Hepatocyte (in vitro differentiated cells): ENCODE measurements at regions not wholly inside any gene's neighbourhood (a gene's known extent, or its start where the extent isn't known, plus 50 kb on each side); places are given as distances from the start of the nearest gene placed in this dataset.

Experiments used
- DNase-seq: peaks from one replicate; pipeline ENCODE4 v3.0.0-alpha.2; 2016; ENCODE audit warnings: low spot score
- H2AFZ ChIP-seq: fragments of 200-600 bp; sonication (generic); 2 replicates; pipeline ENCODE4 v1.6.0; 2016; ENCODE audit warnings: antibody characterized with exemption, mild to moderate bottlenecking
- H3K27ac ChIP-seq: fragments of 200-600 bp; sonication (generic); 2 replicates; pipeline ENCODE4 v1.5.1; 2016; ENCODE audit warnings: mild to moderate bottlenecking
- H3K27me3 ChIP-seq: fragments of 200-600 bp; sonication (generic); 2 replicates; pipeline ENCODE4 v1.6.1; 2016
- H3K36me3 ChIP-seq: fragments of 200-600 bp; sonication (generic); replicated peaks from 2 replicates; pipeline ENCODE4 v1.5.1; 2016; ENCODE audit warnings: low read depth; ENCODE audit not compliant: insufficient read depth
- H3K4me1 ChIP-seq: fragments of 200-600 bp; sonication (generic); 2 replicates; pipeline ENCODE4 v1.5.1; 2016; ENCODE audit warnings: mild to moderate bottlenecking, moderate library complexity; ENCODE audit not compliant: insufficient read depth
- H3K4me2 ChIP-seq: fragments of 200-600 bp; sonication (generic); 2 replicates; pipeline ENCODE4 v1.6.0; 2016
- H3K4me3 ChIP-seq: fragments of 200-600 bp; sonication (generic); 2 replicates; pipeline ENCODE4 v1.5.1; 2016; ENCODE audit warnings: mild to moderate bottlenecking
- H3K79me2 ChIP-seq: fragments of 200-600 bp; sonication (generic); 2 replicates; pipeline ENCODE4 v1.6.0; 2017; ENCODE audit warnings: mild to moderate bottlenecking
- H3K9me2 ChIP-seq: fragments of 200-600 bp; sonication (generic); replicated peaks from 2 replicates; pipeline ENCODE4 v1.6.0; 2017; ENCODE audit warnings: mild to moderate bottlenecking; ENCODE audit not compliant: insufficient read depth
- H3K9me3 ChIP-seq: fragments of 200-600 bp; sonication (generic); 2 replicates; pipeline ENCODE4 v1.5.1; 2016; ENCODE audit warnings: low read depth, mild to moderate bottlenecking
- H4K20me1 ChIP-seq: fragments of 200-600 bp; sonication (generic); 2 replicates; pipeline ENCODE4 v1.6.0; 2016; ENCODE audit warnings: mild to moderate bottlenecking; ENCODE audit not compliant: insufficient read depth, poor library complexity, severe bottlenecking
- CTCF ChIP-seq: fragments of 200-600 bp; sonication (generic); IDR thresholded peaks from 2 replicates; pipeline ENCODE4 v1.5.1; 2016; ENCODE audit warnings: antibody characterized with exemption, mild to moderate bottlenecking; ENCODE audit not compliant: poor library complexity
- EZH2 ChIP-seq: fragments of 200-600 bp; sonication (generic); IDR thresholded peaks from 2 replicates; pipeline ENCODE4 v1.6.1; 2016; ENCODE audit warnings: antibody characterized with exemption, mild to moderate bottlenecking, borderline replicate concordance
- EZH2phosphoT487 ChIP-seq: fragments of 200-600 bp; sonication (generic); IDR thresholded peaks from one replicate; pipeline ENCODE4 v1.6.1; 2018; ENCODE audit warnings: antibody characterized with exemption, mild to moderate bottlenecking, low read depth, moderate library complexity; ENCODE audit not compliant: unreplicated experiment, severe bottlenecking
- WGBS: methylation state at CpG from one replicate; pipeline ENCODE4 v1.1.6; 2016; ENCODE audit warnings: low lambda C conversion rate; ENCODE audit errors: missing lambda C conversion rate; 5-methylcytosine and 5-hydroxymethylcytosine counted together

GRCh38 chr3:23071296-23071695 lies 131.8 kb upstream of the UBE2E2 start:
- Histone ChIP-seq H2AFZ (no peak overlapping the region), H3K4me2 (no peak overlapping the region), H3K27me3 (no peaks in the 10 kb centered on the region), H3K27ac (no peak overlapping the region), H3K79me2 (no peaks in the 10 kb centered on the region), H3K36me3 (no peaks in the 10 kb centered on the region), H4K20me1 (no peaks in the 10 kb centered on the region), H3K9me2 (no peaks in the 10 kb centered on the region), H3K4me1 (no peaks in the 10 kb centered on the region), H3K9me3 (no peaks in the 10 kb centered on the region), H3K4me3 (no peak overlapping the region)
- 83% methylated on average over 2 of the region's 2 CpGs for WGBS
- no peak for DNase-seq
- TF ChIP-seq EZH2phosphoT487 (no peak), EZH2 (no peak), CTCF (no peak)

- H3K27me3 ChIP-seq = no peaks in the 10 kb centered on the region
- 100% methylated on average over 1 of the region's 1 CpG for WGBS
- DNase-seq = no peak
- TF ChIP-seq EZH2 (no peak), EZH2phosphoT487 (no peak), CTCF (no peak)
- H3K27ac ChIP-seq = no peak overlapping the region
- no peaks in the 10 kb centered on the region for H3K9me3 ChIP-seq
- H3K79me2 ChIP-seq = no peaks in the 10 kb centered on the region
- H4K20me1 ChIP-seq = no peaks in the 10 kb centered on the region
- H3K36me3 ChIP-seq = no peaks in the 10 kb centered on the region
- no peaks in the 10 kb centered on the region for H3K9me2 ChIP-seq
- no peak overlapping the region for H3K4me3 ChIP-seq
- no peak overlapping the region for H2AFZ ChIP-seq
- no peaks in the 10 kb centered on the region for H3K4me1 ChIP-seq
- no peak overlapping the region for H3K4me2 ChIP-seq
Observed at GRCh38 chr3:23071758-23072157, 131.4 kb upstream of the UBE2E2 start.

- Histone ChIP-seq H3K4me3 (no peak overlapping the region), H2AFZ (no peak overlapping the region), H3K36me3 (no peaks in the 10 kb centered on the region), H4K20me1 (no peaks in the 10 kb centered on the region), H3K9me2 (no peaks in the 10 kb centered on the region), H3K4me2 (no peak overlapping the region), H3K4me1 (no peaks in the 10 kb centered on the region), H3K79me2 (no peaks in the 10 kb centered on the region), H3K9me3 (no peaks in the 10 kb centered on the region), H3K27me3 (no peaks in the 10 kb centered on the region), H3K27ac (no peak overlapping the region)
- TF ChIP-seq EZH2phosphoT487 (no peak), EZH2 (no peak), CTCF (no peak)
- 88% methylated on average over 1 of the region's 1 CpG for WGBS
- no peak for DNase-seq
Observed at GRCh38 chr3:23072693-23073092, 130.4 kb upstream of the UBE2E2 start.

- WGBS = 96% methylated on average over 5 of the region's 5 CpGs
- no peak for TF ChIP-seq EZH2phosphoT487
- TF ChIP-seq CTCF = no peak
- no peak for TF ChIP-seq EZH2
- no peak overlapping the region for H3K4me3 ChIP-seq
Observed at GRCh38 chr3:23073724-23074305, 129.3 kb upstream of the UBE2E2 start.

More at GRCh38 chr3:23073724-23074305, 129.3 kb upstream of the UBE2E2 start:
- DNase-seq = no peak
- H3K27me3 ChIP-seq = no peaks in the 10 kb centered on the region
- H3K9me3 ChIP-seq = no peaks in the 10 kb centered on the region
- no peaks in the 10 kb centered on the region for H3K36me3 ChIP-seq
- no peak overlapping the region for H3K4me2 ChIP-seq
- H3K79me2 ChIP-seq = no peaks in the 10 kb centered on the region
- no peak overlapping the region for H2AFZ ChIP-seq
- H3K9me2 ChIP-seq = no peaks in the 10 kb centered on the region
- no peaks in the 10 kb centered on the region for H3K4me1 ChIP-seq
- H3K27ac ChIP-seq = no peak overlapping the region
- H4K20me1 ChIP-seq = no peaks in the 10 kb centered on the region
